ENCODE measurements at regions not wholly inside any gene's neighbourhood (a gene's known extent, or its start where the extent isn't known, plus 50 kb on each side); places are given as distances from the start of the nearest gene placed in this dataset.
"Not testable (repeated sequence)": the region's sequence is repeated elsewhere in the genome, so short reads cannot be mapped to it uniquely, and the experiment has no call there.

- no peak for TF ChIP-seq CTCF (conservative IDR thresholded peaks at IDR 0.05)
- no peak for TF ChIP-seq ZFX (IDR thresholded peaks at IDR 0.05)
- H3K27ac ChIP-seq: no peak overlapping the region
Measured at GRCh38 chr1:182210417-182210816, 148.9 kb upstream of the ZNF648 start.

GRCh38 chr1:182207300-182207699 is 145.8 kb upstream of the ZNF648 start:
- H3K27ac ChIP-seq: no peak overlapping the region
- TF ChIP-seq CTCF (conservative IDR thresholded peaks at IDR 0.05) (no peak), ZFX (IDR thresholded peaks at IDR 0.05) (no peak)

DNA sequence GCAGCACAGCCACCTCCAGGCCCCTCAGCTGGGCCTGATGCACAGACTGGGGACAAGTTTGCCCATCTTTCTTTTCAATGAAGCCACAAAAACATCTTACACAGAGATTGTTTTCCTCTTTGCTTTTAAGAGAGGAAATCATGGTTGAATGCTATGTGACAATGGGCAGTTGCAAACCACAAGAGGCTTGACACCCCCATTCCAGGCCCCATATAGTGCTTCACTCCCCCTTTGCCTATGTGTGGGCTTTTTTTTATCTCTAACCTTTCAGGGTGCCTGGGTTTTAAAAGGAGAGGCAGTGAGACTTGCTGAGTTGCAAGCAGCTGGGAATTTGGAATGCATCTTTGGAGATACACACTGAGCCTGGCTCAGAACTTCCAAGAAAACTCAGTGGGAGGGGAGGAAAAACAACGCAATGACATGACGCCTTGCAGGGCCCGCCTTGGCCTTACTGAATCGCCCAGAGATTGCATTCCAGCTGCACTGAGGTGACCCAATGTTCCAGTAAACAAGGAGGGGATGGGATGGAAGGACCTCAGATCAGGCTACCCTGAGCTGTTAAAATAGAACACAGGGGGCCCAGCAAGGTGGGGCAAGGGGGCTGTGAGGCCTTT is 145.2 kb upstream of the ZNF648 start:
- H3K27ac ChIP-seq: no peak overlapping the region
- TF ChIP-seq ZFX (IDR thresholded peaks at IDR 0.05): no peak
- no peak for TF ChIP-seq CTCF (conservative IDR thresholded peaks at IDR 0.05)

DNA sequence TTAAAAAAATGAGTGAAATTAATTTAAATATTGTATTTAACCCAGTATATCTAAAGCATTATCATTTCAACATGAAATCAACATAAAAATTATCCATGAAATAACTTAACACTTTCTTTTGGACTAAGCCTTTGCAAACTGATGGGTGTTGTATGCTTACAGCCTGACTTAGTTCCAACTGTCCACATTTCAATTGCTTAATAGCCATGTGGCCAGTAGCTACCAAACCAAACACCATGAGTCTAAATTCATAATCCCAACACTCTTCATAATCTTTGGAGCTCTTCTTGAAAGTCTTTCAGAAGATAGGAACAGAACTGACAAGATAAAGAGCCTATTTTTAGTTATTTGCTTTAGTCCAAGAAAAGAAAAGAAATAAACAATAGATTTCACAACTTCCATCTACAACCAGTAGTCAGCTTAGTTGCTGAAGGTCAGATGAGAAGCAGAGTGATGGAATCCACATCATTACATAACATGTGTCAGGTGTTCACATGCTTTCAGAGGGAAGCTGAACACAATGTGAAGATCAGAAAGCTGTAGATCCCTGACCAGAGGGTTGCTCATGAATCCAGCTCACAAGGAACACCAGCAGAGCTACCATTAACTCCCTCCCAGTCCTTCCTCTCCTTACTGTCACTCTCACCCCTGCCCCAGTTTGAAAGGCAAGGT is 144.0 kb upstream of the ZNF648 start:
- no peak overlapping the region for H3K27ac ChIP-seq
- TF ChIP-seq CTCF (conservative IDR thresholded peaks at IDR 0.05): no peak
- TF ChIP-seq ZFX (IDR thresholded peaks at IDR 0.05): no peak

DNA sequence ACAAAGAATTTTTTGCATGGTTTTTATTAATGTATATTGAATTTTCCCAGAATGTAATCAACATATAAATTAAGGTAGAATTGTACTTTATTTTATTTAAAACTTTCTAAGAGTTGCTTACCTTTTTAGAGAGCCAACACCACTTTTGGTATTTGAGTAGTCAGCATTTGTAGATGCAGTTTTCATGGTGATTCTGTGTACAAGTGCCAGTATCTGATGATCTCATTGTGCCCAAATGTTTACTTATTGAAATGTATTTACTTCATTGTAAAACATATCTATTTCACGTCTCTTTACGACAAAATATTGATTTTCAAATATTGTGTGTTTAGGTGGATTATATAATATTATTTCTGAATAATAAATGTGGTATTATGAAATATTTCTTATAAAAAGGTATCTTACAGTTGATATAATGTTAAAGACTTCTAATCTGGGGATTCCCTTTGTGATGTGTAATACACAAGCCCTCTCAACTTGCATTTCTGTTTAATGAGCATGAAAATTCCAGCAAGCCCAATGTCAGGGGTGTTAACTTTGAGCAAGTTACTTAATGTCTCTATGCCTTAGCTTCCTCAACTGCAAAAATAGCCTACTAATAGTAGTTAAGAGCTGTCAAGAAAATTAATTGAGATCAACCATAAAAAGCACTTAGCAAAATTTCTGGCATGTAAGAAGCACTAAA is 141.8 kb upstream of the ZNF648 start:
- no peak overlapping the region; the same call in 1 of the 2 replicates for H3K27ac ChIP-seq
- TF ChIP-seq ZFX (IDR thresholded peaks at IDR 0.05) (no peak), CTCF (conservative IDR thresholded peaks at IDR 0.05) (no peak)

DNA sequence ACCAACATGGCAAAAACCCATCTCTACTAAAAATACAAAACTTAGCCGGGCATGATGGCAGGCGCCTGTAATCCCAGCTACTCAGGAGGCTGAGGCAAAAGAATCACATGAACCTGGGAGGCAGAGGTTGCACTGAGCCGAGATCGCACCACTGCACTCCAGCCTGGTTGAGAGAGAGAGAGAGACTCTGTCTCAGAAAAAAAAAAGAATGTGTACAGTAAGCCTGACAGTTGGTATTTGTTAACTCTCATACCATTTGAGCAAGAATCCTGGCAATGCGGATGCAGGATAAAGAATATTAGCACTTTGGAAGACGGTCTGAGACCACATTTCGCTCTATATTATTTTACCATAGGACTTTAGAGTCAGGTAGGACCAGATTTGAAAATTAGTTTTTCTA is 140.0 kb upstream of the ZNF648 start:
- not testable (repeated sequence) for H3K27ac ChIP-seq

DNA sequence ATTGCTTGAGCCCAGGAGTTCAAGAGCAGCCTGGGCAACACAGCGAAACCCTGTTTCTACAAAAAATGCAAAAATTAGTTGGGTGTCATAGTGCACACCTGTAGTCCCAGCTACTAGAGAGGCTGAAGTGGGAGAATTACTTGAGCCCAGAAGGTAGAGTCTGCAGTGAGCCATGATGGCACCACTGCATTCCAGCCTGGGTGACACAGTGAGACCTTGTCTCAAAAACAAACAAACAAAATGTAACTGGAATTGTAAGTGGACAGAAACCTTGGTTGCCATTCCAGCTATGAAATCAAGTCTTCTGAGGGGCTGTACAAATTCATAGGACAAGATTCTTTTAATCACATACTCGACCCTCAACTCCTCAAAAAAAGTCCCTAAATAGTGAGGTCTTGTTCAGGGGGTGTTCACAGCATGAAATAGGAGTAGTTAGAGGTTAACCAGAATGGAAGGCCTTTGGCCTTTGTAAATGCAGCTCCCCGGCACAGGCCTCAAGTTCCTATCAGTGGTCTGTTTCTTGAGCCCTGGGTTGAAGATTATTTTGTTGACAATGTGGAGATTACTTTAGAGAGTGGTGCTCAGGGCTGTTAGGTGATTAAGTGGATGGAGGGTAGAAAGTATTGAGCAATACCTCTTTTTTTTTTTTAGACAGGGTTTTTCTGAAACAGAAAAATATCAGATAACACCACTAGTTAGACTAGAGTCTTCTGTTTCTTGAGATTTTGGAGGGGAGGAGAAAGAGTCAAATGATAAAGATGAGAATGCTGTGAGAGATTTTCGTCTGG is 138.7 kb upstream of the ZNF648 start:
- no peak overlapping the region for H3K27ac ChIP-seq
- TF ChIP-seq ZFX (IDR thresholded peaks at IDR 0.05) (no peak), CTCF (conservative IDR thresholded peaks at IDR 0.05) (no peak)
